8988T (cell line): ENCODE measurements at regions not wholly inside any gene's neighbourhood (a gene's known extent, or its start where the extent isn't known, plus 50 kb on each side); places are given as distances from the start of the nearest gene placed in this dataset.

Source experiments
- DNase-seq: peaks from one replicate; pipeline ENCODE4 v3.0.0; 2011

- DNase-seq = no peak
Measured at GRCh38 chr2:126444512-126444911, 211.4 kb upstream of the GYPC start.

GRCh38 chr2:126446106-126446695 is 209.8 kb upstream of the GYPC start:
- no peak for DNase-seq

GRCh38 chr2:126448611-126449010 is 207.3 kb upstream of the GYPC start:
- no peak for DNase-seq

- DNase-seq = no peak
Measured at GRCh38 chr2:126449677-126450076, 206.3 kb upstream of the GYPC start.

- no peak for DNase-seq
Measured at GRCh38 chr2:126463892-126464674, 191.9 kb upstream of the GYPC start.

- no peak for DNase-seq
Measured at GRCh38 chr2:126467367-126468054, 188.4 kb upstream of the GYPC start.

GRCh38 chr2:126475031-126475430 is 180.9 kb upstream of the GYPC start:
- DNase-seq = no peak

- DNase-seq = no peak
Measured at GRCh38 chr2:126476691-126477090, 179.3 kb upstream of the GYPC start.

GRCh38 chr2:126480033-126480432 is 175.9 kb upstream of the GYPC start:
- DNase-seq = no peak

- no peak for DNase-seq
Measured at GRCh38 chr2:126482582-126483464, 173.1 kb upstream of the GYPC start.

GRCh38 chr2:126494593-126494992 is 161.4 kb upstream of the GYPC start:
- no peak for DNase-seq

GRCh38 chr2:126495189-126495588 is 160.8 kb upstream of the GYPC start:
- no peak for DNase-seq

- DNase-seq = no peak
Measured at GRCh38 chr2:126496493-126496892, 159.5 kb upstream of the GYPC start.

GRCh38 chr2:126503476-126503875 is 152.5 kb upstream of the GYPC start:
- no peak for DNase-seq

GRCh38 chr2:126504949-126505348 is 151.0 kb upstream of the GYPC start:
- DNase-seq = no peak

- DNase-seq = no peak
Measured at GRCh38 chr2:126506786-126507185, 149.2 kb upstream of the GYPC start.

- no peak for DNase-seq
Measured at GRCh38 chr2:126507425-126507911, 148.5 kb upstream of the GYPC start.

- no peak for DNase-seq
Measured at GRCh38 chr2:126510356-126510755, 145.6 kb upstream of the GYPC start.

GRCh38 chr2:126510960-126511359 is 145.0 kb upstream of the GYPC start:
- no peak for DNase-seq

- DNase-seq = no peak
Measured at GRCh38 chr2:126512026-126512425, 143.9 kb upstream of the GYPC start.

- DNase-seq = no peak
Measured at GRCh38 chr2:126513033-126513432, 142.9 kb upstream of the GYPC start.

GRCh38 chr2:126515471-126515870 is 140.5 kb upstream of the GYPC start:
- no peak for DNase-seq

- no peak for DNase-seq
Measured at GRCh38 chr2:126518196-126518595, 137.8 kb upstream of the GYPC start.
